SJCRH30 (cell line): ENCODE measurements at regions not wholly inside any gene's neighbourhood (a gene's known extent, or its start where the extent isn't known, plus 50 kb on each side); places are given as distances from the start of the nearest gene placed in this dataset.

Experiments
- DNase-seq, 2 experiments: peaks; one replicate each; pipeline ENCODE4 v3.0.0-alpha.2; 2015 to 2020
- H3K27ac ChIP-seq: fragments of 250-450 bp; sonication (Bioruptor Pico); 2 replicates; pipeline ENCODE4 v1.5.1; 2020; ENCODE audit warnings: mild to moderate bottlenecking, moderate library complexity
- H3K27me3 ChIP-seq: fragments of 250-450 bp; sonication (Bioruptor Pico); 2 replicates; pipeline ENCODE4 v1.5.1; 2020; ENCODE audit warnings: mild to moderate bottlenecking, moderate library complexity
- H3K36me3 ChIP-seq: fragments of 250-450 bp; sonication (Bioruptor Pico); 2 replicates; pipeline ENCODE4 v1.5.1; 2020; ENCODE audit warnings: mild to moderate bottlenecking, moderate library complexity
- H3K4me1 ChIP-seq: fragments of 250-450 bp; sonication (Bioruptor Pico); 2 replicates; pipeline ENCODE4 v1.5.1; 2020; ENCODE audit warnings: mild to moderate bottlenecking, moderate library complexity
- H3K4me3 ChIP-seq: fragments of 250-450 bp; sonication (Bioruptor Pico); 2 replicates; pipeline ENCODE4 v1.5.1; 2020; ENCODE audit warnings: mild to moderate bottlenecking, moderate library complexity
- H3K9me3 ChIP-seq: fragments of 250-450 bp; sonication (Bioruptor Pico); replicated peaks from 2 replicates; pipeline ENCODE4 v1.5.1; 2020; ENCODE audit warnings: mild to moderate bottlenecking, moderate library complexity

DNA sequence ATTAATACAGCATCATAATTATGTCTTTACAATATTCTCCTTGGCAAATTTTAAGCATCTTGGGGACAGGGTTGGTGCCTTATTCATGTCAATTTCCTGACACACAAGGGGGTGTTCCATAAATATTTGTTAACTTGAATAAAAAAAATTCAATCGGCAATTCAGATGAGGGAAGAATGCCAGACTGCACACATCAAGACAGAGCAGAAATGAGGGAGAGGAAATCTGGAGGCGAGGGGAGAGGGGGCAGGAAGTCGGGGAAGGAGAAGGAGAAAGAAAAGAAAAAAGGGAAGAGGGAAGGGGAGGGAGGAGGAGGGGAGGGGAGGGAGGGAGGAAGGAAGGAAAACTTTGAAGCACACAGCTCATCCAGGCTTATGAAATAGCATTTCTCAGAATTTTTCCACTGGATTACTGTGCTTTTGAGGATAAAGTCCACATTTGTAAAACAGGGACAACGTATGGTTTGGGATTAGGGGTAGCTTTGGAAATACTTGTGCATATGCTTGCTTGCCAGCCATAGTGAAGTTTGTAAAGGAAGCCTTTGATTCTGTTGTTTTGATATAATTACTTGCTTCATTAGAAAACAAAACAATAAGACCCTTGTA lies 362.1 kb downstream of the SAMD5 start:
- H3K27me3 ChIP-seq: no peaks in the 10 kb centered on the region
- peaks cover 30% of the 10 kb centered on the region for H3K4me1 ChIP-seq

DNA sequence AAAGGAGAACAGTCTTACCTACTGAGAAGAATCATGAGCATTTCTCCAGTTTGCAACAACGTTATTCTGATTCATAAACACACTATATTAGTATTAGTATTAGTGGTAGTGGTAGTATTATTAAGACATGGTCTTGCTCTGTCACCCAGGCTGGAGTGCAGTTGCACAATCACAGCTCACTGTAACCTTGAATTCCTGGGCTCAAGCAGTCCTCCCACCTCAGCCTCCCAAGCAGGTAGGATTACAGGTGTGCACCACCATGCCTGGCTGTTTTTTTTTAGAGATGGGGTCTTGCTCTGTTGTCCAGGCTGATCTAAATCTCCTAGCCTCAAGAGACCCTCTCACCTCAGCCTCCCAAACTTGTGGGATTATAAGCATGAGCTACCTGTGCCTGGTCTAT lies 363.5 kb downstream of the SAMD5 start:
- Histone ChIP-seq H3K27me3 (no peaks in the 10 kb centered on the region), H3K4me3 (no peak overlapping the region), H3K9me3 (no peaks in the 10 kb centered on the region), H3K36me3 (no peaks in the 10 kb centered on the region), H3K27ac (no peak overlapping the region), H3K4me1 (peaks cover 30% of the 10 kb centered on the region)
- DNase-seq: no peak

More for the DNA sequence above, 362.1 kb downstream of the SAMD5 start:
- H3K36me3 ChIP-seq: no peaks in the 10 kb centered on the region
- no peaks in the 10 kb centered on the region for H3K9me3 ChIP-seq
- no peak overlapping the region for H3K27ac ChIP-seq
- peak in 1 of 2 experiments; percentile 35 for DNase-seq
- H3K4me3 ChIP-seq: no peak overlapping the region

DNA sequence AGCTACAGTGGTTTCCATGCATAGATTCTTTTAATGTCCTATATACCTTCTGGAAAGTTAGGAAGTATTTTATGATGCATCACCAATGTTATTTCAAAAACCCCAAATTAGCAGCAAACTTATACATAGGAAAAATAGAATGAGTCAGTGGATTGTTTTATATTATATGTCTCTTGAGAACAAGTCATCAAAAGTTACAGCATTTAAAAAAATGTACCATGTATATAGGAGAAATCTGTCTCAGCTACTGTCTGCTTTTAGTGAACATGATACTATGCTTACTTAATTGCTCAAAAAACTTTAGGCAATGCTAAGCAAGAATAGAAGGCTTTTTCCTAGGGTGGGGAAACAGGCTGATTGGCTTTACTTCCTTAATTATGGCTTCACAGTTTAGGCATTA lies 365.3 kb downstream of the SAMD5 start:
- H3K4me3 ChIP-seq: no peak overlapping the region
- H3K27me3 ChIP-seq: no peaks in the 10 kb centered on the region
- no peak for DNase-seq
- no peaks in the 10 kb centered on the region for H3K36me3 ChIP-seq
- no peaks in the 10 kb centered on the region for H3K9me3 ChIP-seq
- H3K4me1 ChIP-seq: peaks cover 16% of the 10 kb centered on the region
- no peak overlapping the region for H3K27ac ChIP-seq

DNA sequence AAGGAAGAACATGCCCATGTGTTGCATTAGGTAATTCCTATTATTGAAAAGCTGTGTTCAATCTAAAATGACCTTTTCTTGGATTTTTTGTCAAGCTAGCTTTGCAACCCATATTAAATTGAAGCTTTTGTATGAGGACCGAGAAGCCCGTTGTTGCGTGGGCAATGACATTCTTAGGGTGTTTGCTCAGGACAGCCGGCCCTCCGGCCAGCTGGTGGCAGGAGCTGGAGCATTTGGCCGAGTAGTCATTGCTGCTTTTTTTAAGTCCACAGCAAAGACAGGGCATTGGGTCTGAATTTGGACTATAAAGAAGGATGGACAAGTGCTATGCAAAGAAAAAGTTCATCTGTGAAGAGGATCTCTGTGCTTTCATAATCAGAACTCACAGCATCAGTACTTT lies 365.8 kb downstream of the SAMD5 start:
- peaks cover 11% of the 10 kb centered on the region for H3K4me1 ChIP-seq
- no peak overlapping the region for H3K4me3 ChIP-seq
- no peak for DNase-seq
- H3K9me3 ChIP-seq: no peaks in the 10 kb centered on the region
- no peak overlapping the region for H3K27ac ChIP-seq
- no peaks in the 10 kb centered on the region for H3K27me3 ChIP-seq
- H3K36me3 ChIP-seq: no peaks in the 10 kb centered on the region

DNA sequence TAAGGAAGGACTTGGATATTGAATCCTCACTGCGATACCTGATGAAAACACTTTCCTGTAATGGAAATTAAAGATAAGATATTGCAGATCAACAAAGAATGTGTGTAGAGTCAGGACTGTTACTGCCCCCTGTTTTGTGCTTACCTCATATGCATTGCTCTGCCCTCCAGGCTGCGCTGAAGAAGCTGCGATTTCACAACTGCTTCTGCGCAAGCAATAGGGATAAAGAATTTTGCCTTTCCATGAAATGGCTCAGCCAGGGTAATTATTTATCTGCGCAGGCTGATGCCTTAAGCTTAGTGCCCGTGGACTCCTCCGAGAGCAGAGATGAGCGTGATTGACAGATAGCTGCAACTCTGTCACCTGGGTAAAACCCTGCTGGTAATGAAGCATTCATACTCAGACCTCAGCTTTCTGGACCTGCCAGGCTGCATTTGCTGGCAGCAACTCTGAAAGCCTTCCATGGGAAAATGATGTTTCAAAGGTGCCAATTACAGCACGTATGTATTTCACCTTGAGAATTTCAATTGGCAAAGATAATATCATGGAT lies 370.6 kb downstream of the SAMD5 start:
- Histone ChIP-seq H3K27ac (no peak overlapping the region), H3K9me3 (no peaks in the 10 kb centered on the region; the same call in 1 of the 2 replicates)
- DNase-seq: no peak

DNA sequence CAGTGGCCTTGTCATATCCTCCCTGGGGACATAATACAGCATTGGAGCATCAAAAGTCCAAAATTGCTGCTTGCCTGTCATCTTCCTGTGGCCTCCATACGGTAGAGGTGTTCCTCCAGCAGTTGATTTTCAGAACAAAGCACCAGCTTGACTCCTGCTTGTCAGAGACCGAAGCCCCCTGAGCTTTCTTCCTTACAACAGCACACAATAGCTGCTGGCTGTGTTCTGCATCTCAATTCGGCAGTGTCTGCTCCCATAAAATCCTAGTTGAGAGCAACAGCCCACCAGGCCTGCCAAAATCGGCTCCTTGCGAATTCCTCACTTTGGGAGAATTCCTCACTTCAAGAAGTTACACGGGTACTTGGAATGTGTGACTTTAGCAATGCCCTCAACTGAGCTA lies 372.9 kb downstream of the SAMD5 start:
- Histone ChIP-seq H3K4me1 (no peaks in the 10 kb centered on the region), H3K4me3 (no peak overlapping the region), H3K36me3 (no peaks in the 10 kb centered on the region), H3K27me3 (no peaks in the 10 kb centered on the region), H3K27ac (no peak overlapping the region), H3K9me3 (no peaks in the 10 kb centered on the region; the same call in 1 of the 2 replicates)
- DNase-seq: no peak

More for the DNA sequence above, 370.6 kb downstream of the SAMD5 start:
- no peaks in the 10 kb centered on the region for H3K4me1 ChIP-seq
- no peaks in the 10 kb centered on the region for H3K27me3 ChIP-seq
- H3K4me3 ChIP-seq: no peak overlapping the region
- H3K36me3 ChIP-seq: no peaks in the 10 kb centered on the region

DNA sequence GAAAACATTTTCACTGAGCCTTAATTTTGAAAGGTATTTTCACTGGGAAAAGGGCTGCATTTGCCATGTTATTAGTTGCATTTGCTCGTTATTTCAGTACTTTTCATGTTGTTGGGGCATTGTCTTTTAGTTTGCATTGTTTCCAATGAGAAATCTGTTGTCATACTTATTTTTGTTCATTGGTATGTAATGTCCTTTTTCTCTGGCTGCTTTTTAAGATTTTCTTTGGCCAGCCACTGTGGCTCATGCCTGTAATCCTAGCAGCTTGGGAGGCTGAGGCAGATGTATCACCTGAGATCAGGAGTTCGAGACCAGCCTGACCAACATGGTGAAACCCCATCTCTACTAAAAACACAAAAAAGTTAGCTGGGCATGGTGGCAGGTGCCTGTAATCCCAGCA lies 379.9 kb downstream of the SAMD5 start:
- Histone ChIP-seq H3K4me1 (no peaks in the 10 kb centered on the region), H3K9me3 (no peaks in the 10 kb centered on the region), H3K27ac (no peak overlapping the region), H3K27me3 (no peaks in the 10 kb centered on the region), H3K4me3 (no peak overlapping the region), H3K36me3 (no peaks in the 10 kb centered on the region)
- DNase-seq: no peak

DNA sequence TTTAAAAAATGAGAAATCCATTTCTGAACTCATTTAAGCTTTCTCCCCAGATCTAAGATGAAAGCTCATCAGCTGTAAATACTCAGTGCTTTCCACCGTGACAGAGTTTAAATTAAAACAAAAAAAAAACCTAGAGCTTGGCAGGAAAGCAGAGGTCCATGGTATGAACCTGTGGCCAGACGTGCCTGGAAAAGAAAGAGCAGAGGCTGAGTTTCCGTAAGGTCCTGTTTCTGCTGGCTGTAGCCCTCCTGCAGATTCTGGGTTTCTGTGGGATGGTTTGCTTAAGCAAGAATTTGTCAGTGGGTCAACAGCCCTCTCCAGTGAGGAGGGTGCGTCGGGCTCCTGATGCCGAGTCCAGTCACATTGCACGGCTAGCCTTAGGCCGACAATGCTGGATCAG lies 383.2 kb downstream of the SAMD5 start:
- no peaks in the 10 kb centered on the region for H3K36me3 ChIP-seq
- H3K4me1 ChIP-seq: no peaks in the 10 kb centered on the region
- no peak overlapping the region for H3K27ac ChIP-seq
- DNase-seq: no peak
- H3K4me3 ChIP-seq: no peak overlapping the region
- no peaks in the 10 kb centered on the region for H3K9me3 ChIP-seq
- H3K27me3 ChIP-seq: no peaks in the 10 kb centered on the region

DNA sequence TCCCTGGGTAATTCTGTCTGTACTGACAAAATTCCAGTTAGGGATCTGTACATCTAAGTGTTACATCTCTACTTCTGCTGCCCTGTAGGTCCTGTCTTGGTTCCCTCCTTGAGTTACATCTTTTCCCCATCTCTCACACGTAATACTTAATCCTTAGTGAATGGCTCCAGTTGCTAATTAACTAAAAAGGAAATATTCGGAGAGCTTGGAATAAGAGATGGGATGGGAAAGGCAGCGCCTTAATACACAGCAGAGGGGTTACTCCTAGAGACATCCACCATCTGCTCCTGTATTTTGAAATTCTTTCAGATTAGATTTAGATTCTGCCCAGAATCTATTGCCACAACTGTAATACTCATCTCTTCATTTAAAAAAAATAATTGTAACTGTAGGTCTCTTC lies 384.0 kb downstream of the SAMD5 start:
- DNase-seq: no peak
- no peaks in the 10 kb centered on the region for H3K4me1 ChIP-seq
- no peak overlapping the region for H3K27ac ChIP-seq
- H3K27me3 ChIP-seq: no peaks in the 10 kb centered on the region
- H3K9me3 ChIP-seq: no peaks in the 10 kb centered on the region
- H3K36me3 ChIP-seq: no peaks in the 10 kb centered on the region
- no peak overlapping the region for H3K4me3 ChIP-seq

DNA sequence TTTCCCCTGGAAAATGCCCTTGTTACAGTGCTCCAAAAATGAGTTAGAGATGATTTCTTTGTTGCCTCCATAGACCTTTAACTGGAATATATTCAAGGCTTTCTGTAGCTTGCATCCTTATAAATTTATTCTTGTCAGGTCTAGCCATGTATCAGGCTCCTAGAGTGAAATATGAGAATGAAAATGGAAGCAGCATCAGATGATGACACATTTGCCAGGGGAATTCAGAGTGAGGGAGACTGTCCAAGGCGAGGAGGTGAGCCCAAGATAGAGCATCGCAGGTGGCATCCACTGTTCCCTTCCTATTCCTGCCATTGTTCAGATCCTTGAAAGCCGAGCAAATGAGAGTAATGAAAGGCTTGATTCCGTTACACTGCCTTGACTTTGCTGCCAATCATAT lies 386.8 kb downstream of the SAMD5 start:
- DNase-seq: no peak
- Histone ChIP-seq H3K27ac (no peak overlapping the region), H3K27me3 (no peaks in the 10 kb centered on the region), H3K4me1 (no peaks in the 10 kb centered on the region), H3K9me3 (no peaks in the 10 kb centered on the region), H3K4me3 (no peak overlapping the region), H3K36me3 (no peaks in the 10 kb centered on the region)

DNA sequence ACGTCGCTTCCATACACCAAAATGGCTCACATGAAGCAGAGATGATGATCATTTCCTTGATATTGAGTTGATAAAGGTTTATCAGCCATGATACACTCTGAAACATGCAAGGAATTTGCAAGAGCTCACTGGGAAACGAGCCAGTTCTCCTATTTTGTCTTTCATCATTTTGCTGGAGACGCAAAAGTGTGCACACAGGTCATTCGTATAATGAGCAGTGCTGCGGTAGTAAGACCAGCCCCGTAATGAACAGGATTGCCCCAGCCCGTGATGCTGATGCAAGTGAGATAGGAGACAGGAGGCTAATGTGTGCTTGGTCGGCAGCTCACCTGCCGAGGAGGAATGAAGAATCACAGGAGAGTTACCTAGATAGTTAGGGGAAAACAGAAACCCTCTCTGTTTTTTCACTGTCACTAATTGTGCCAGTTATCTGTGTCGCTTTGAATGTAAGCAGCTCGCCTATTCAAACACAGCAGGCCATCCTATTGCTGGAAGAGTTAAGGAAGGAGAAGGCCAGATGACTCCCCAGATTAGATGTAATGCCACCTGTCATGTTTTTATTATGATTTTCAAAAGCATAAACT lies 391.8 kb downstream of the SAMD5 start:
- Histone ChIP-seq H3K9me3 (0 out of 2 replicates have a peak, but pooled peaks cover 3% of the 10 kb centered on the region), H3K4me3 (no peak overlapping the region), H3K27ac (no peak overlapping the region), H3K36me3 (no peaks in the 10 kb centered on the region), H3K4me1 (peaks cover 21% of the 10 kb centered on the region), H3K27me3 (no peaks in the 10 kb centered on the region)
- no peak for DNase-seq

DNA sequence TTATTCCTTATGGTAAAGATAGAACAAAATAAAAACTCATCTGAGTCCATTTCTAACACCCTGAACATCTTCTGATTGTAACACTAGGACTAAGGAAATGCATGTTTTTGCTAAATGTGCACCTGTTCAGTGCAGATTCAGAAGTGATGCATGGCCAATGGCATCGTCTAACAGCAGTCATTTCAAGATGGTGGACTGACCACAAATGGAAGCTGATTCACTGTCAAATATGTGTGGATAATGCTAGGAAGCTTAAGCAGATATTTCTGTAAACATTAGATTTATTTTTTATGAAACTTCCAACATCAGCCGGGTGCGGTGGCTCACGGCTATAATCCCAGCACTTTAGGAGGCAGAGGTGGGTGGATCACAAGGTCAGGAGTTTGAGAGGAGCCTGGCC lies 394.8 kb downstream of the SAMD5 start:
- peak; percentile 63 to 70 for DNase-seq
- H3K27ac ChIP-seq: peak overlapping the region; percentile 65

DNA sequence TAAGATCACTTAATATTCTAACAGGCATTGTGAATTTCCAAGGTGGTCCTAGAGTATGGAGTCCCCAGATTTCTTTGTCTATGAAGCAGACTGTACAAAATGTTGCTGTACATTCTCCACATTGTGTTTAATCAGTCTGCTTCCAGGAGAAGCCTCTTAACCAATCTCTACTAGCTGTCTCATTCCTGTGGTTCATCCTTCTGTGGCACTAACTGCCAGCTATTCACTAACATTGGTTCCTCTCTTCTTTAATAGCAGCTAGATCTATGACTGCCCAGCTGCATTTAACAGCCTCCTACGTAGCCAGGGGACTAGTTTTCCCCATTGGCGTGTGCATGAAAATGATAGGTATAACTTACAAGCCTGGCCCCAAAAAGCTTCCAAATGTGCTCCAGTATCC lies 395.4 kb downstream of the SAMD5 start:
- H3K36me3 ChIP-seq: no peaks in the 10 kb centered on the region
- H3K9me3 ChIP-seq: 0 out of 2 replicates have a peak, but pooled peaks cover 3% of the 10 kb centered on the region
- peak in 1 of 2 experiments; percentile 20 for DNase-seq
- H3K27ac ChIP-seq: peak overlapping the region; percentile 65
- no peak overlapping the region for H3K4me3 ChIP-seq
- H3K4me1 ChIP-seq: peaks cover 48% of the 10 kb centered on the region
- no peaks in the 10 kb centered on the region for H3K27me3 ChIP-seq

More for the DNA sequence above, 394.8 kb downstream of the SAMD5 start:
- H3K27me3 ChIP-seq: no peaks in the 10 kb centered on the region
- H3K4me3 ChIP-seq: no peak overlapping the region
- peaks cover 43% of the 10 kb centered on the region for H3K4me1 ChIP-seq
- 0 out of 2 replicates have a peak, but pooled peaks cover 3% of the 10 kb centered on the region for H3K9me3 ChIP-seq
- H3K36me3 ChIP-seq: no peaks in the 10 kb centered on the region

DNA sequence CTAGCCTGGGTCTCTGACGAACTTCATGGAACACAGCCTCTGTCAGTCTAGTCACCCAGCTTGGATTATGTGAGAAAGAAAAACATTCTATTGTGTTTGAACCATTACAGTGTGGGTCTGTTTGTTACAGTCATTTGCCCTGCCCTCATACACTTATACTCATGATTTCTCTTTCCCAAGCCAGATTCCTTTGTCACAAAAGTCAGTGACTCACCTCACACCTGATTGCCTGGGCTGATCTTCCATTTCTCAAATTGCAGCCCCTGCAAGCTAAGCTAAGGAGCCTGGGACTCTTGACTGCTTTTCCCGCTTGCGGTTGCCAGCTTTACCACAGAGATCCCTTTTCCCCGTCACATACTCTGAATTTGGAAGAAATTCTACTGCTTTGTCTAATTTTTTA lies 395.9 kb downstream of the SAMD5 start:
- no peak for DNase-seq
- Histone ChIP-seq H3K27ac (peak overlapping the region; percentile 65), H3K36me3 (no peaks in the 10 kb centered on the region), H3K4me1 (peaks cover 52% of the 10 kb centered on the region), H3K4me3 (no peak overlapping the region), H3K9me3 (0 out of 2 replicates have a peak, but pooled peaks cover 3% of the 10 kb centered on the region), H3K27me3 (no peaks in the 10 kb centered on the region)

DNA sequence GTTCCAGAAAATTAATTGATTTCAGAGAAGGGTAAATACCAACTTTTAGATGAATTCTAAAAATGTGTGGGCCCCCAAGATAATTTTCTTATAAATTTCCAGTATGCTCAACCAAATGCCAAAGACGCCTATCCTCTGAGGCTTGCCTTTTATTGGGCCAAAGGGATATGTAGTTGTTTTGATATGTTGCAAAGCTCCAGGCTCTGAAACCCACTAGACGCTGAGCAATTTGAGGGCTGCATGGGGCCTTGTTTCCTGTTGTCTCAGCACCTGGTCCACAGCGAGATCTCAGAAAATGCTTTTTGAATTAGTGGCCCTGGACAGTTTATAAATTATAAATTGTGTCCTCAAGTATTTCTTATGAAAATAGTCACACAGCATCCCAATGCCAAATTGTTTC lies 397.2 kb downstream of the SAMD5 start:
- DNase-seq: peak in 1 of 2 experiments; percentile 35
- Histone ChIP-seq H3K4me3 (no peak overlapping the region), H3K4me1 (peaks cover 62% of the 10 kb centered on the region)

More for the DNA sequence above, 397.2 kb downstream of the SAMD5 start:
- Histone ChIP-seq H3K9me3 (0 out of 2 replicates have a peak, but pooled peaks cover 3% of the 10 kb centered on the region), H3K36me3 (no peaks in the 10 kb centered on the region), H3K27me3 (no peaks in the 10 kb centered on the region), H3K27ac (peak overlapping the region; percentile 53)
